SU-DHL-6 (cell line): ENCODE measurements at regions not wholly inside any gene's neighbourhood (a gene's known extent, or its start where the extent isn't known, plus 50 kb on each side); places are given as distances from the start of the nearest gene placed in this dataset.

Experiments used
- EZH2phosphoT487 ChIP-seq: fragments of 200-600 bp; sonication (generic), shearing (Covaris generic); conservative IDR thresholded peaks from 2 replicates; pipeline ENCODE4 v1.6.1; 2018; ENCODE audit warnings: mild to moderate bottlenecking, antibody characterized with exemption, low read length, moderate library complexity, mixed read lengths
- TF ChIP-seq, protein P1 (sequence below): fragments of 200-600 bp; sonication (generic); IDR thresholded peaks from one replicate; pipeline ENCODE4 v1.5.1; 2017; ENCODE audit warnings: antibody characterized with exemption, mild to moderate bottlenecking, low read length, moderate library complexity; ENCODE audit not compliant: insufficient read depth, poor library complexity, severe bottlenecking

DNA sequence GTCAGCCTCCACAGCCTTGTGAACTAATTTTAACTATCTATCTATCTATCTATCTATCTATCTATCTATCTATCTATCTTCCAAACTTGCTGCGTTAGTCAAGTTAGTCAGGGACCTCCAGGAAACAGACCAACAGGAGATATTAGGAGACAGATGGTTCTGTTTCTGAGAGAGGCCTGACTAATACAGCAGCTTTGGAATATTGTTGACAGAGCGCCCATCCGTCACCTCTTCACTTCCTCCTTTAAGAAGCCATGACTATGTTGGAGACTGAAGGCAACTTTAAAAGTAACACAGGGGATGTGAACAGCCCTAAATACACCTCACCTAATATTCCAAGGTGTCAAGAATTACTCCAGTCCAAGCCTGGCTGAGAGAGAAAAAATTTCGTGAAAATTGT lies 280.9 kb upstream of the IGFBP3 start:
- TF ChIP-seq, protein P1, sequence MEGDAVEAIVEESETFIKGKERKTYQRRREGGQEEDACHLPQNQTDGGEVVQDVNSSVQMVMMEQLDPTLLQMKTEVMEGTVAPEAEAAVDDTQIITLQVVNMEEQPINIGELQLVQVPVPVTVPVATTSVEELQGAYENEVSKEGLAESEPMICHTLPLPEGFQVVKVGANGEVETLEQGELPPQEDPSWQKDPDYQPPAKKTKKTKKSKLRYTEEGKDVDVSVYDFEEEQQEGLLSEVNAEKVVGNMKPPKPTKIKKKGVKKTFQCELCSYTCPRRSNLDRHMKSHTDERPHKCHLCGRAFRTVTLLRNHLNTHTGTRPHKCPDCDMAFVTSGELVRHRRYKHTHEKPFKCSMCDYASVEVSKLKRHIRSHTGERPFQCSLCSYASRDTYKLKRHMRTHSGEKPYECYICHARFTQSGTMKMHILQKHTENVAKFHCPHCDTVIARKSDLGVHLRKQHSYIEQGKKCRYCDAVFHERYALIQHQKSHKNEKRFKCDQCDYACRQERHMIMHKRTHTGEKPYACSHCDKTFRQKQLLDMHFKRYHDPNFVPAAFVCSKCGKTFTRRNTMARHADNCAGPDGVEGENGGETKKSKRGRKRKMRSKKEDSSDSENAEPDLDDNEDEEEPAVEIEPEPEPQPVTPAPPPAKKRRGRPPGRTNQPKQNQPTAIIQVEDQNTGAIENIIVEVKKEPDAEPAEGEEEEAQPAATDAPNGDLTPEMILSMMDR: no peak
- TF ChIP-seq EZH2phosphoT487: no peak
